ENCODE measurements at regions not wholly inside any gene's neighbourhood (a gene's known extent, or its start where the extent isn't known, plus 50 kb on each side); places are given as distances from the start of the nearest gene placed in this dataset.

DNA sequence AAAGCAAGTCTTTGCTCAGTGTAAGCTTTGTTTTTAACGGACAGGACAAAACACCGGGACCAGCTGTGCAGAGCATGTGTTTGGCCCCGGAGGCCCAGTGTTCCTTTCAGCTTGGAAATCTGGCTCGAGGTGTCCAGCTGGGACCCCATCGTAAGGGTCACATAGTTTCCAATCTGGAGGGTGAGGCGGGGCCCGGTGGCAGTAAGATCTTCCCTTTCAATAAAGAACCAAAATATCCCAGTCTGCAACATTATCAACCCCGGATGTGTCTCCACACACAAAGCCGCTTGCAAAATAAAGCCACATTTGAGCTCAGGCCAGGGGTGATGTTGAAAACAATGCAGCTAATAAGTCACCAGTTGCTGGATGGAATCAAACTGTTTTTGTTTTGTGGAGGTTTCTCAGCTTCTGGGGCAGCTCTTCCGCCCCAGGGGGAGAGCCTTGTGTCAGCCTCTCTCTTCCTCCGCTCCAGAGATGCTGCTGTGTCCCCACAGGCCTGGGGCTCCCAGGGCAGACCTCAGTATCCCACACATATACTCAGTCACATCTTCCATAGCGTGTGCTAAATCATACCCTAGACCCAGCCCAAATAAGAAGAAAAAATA is 138.6 kb upstream of the GLI2 start:
- peak overlapping the region; percentile 81 for H2AFZ ChIP-seq
- no peaks in the 10 kb centered on the region for H4K20me1 ChIP-seq (replicated peaks; ENCODE audit: insufficient read depth)
- DNase-seq (ENCODE audit: low spot score) (no peak), ATAC-seq (no peak)
- no peak overlapping the region for H3K4me3 ChIP-seq
- no peaks in the 10 kb centered on the region for H3K79me2 ChIP-seq (replicated peaks; ENCODE audit: insufficient read depth)
- TF ChIP-seq CREB1 (CRISPR knock-in tag; IDR thresholded peaks at IDR 0.05; ENCODE audit: low read depth): no peak
- no peak for TF ChIP-seq EZH2 (IDR thresholded peaks at IDR 0.05; ENCODE audit: low read depth, unreplicated experiment)
- TF ChIP-seq ZNF114 (CRISPR knock-in tag; IDR thresholded peaks at IDR 0.05): no peak
- TF ChIP-seq ETS1 (IDR thresholded peaks at IDR 0.05): no peak
- no peak for TF ChIP-seq NANOG (IDR thresholded peaks at IDR 0.05; ENCODE audit: borderline replicate concordance)
- TF ChIP-seq JUNB (IDR thresholded peaks at IDR 0.05; ENCODE audit: unreplicated experiment): no peak
- no peak for TF ChIP-seq ZNF331 (CRISPR knock-in tag; IDR thresholded peaks at IDR 0.05; ENCODE audit: low read depth)
- TF ChIP-seq STAT1 (IDR thresholded peaks at IDR 0.05; ENCODE audit: unreplicated experiment): no peak
- TF ChIP-seq EZH2phosphoT487 (IDR thresholded peaks at IDR 0.05; ENCODE audit: unreplicated experiment): no peak
- TF ChIP-seq, protein P1, sequence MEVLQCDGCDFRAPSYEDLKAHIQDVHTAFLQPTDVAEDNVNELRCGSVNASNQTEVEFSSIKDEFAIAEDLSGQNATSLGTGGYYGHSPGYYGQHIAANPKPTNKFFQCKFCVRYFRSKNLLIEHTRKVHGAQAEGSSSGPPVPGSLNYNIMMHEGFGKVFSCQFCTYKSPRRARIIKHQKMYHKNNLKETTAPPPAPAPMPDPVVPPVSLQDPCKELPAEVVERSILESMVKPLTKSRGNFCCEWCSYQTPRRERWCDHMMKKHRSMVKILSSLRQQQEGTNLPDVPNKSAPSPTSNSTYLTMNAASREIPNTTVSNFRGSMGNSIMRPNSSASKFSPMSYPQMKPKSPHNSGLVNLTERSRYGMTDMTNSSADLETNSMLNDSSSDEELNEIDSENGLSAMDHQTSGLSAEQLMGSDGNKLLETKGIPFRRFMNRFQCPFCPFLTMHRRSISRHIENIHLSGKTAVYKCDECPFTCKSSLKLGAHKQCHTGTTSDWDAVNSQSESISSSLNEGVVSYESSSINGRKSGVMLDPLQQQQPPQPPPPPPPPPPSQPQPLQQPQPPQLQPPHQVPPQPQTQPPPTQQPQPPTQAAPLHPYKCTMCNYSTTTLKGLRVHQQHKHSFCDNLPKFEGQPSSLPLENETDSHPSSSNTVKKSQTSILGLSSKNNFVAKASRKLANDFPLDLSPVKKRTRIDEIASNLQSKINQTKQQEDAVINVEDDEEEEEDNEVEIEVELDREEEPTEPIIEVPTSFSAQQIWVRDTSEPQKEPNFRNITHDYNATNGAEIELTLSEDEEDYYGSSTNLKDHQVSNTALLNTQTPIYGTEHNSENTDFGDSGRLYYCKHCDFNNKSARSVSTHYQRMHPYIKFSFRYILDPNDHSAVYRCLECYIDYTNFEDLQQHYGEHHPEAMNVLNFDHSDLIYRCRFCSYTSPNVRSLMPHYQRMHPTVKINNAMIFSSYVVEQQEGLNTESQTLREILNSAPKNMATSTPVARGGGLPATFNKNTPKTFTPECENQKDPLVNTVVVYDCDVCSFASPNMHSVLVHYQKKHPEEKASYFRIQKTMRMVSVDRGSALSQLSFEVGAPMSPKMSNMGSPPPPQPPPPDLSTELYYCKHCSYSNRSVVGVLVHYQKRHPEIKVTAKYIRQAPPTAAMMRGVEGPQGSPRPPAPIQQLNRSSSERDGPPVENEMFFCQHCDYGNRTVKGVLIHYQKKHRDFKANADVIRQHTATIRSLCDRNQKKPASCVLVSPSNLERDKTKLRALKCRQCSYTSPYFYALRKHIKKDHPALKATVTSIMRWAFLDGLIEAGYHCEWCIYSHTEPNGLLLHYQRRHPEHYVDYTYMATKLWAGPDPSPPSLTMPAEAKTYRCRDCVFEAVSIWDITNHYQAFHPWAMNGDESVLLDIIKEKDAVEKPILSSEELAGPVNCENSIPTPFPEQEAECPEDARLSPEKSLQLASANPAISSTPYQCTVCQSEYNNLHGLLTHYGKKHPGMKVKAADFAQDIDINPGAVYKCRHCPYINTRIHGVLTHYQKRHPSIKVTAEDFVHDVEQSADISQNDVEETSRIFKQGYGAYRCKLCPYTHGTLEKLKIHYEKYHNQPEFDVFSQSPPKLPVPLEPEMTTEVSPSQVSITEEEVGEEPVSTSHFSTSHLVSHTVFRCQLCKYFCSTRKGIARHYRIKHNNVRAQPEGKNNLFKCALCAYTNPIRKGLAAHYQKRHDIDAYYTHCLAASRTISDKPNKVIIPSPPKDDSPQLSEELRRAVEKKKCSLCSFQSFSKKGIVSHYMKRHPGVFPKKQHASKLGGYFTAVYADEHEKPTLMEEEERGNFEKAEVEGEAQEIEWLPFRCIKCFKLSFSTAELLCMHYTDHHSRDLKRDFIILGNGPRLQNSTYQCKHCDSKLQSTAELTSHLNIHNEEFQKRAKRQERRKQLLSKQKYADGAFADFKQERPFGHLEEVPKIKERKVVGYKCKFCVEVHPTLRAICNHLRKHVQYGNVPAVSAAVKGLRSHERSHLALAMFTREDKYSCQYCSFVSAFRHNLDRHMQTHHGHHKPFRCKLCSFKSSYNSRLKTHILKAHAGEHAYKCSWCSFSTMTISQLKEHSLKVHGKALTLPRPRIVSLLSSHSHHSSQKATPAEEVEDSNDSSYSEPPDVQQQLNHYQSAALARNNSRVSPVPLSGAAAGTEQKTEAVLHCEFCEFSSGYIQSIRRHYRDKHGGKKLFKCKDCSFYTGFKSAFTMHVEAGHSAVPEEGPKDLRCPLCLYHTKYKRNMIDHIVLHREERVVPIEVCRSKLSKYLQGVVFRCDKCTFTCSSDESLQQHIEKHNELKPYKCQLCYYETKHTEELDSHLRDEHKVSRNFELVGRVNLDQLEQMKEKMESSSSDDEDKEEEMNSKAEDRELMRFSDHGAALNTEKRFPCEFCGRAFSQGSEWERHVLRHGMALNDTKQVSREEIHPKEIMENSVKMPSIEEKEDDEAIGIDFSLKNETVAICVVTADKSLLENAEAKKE (CRISPR knock-in tag; IDR thresholded peaks at IDR 0.05): no peak
- no peak for TF ChIP-seq POLR2AphosphoS5 (IDR thresholded peaks at IDR 0.05; ENCODE audit: low read depth)
- TF ChIP-seq, protein P2, sequence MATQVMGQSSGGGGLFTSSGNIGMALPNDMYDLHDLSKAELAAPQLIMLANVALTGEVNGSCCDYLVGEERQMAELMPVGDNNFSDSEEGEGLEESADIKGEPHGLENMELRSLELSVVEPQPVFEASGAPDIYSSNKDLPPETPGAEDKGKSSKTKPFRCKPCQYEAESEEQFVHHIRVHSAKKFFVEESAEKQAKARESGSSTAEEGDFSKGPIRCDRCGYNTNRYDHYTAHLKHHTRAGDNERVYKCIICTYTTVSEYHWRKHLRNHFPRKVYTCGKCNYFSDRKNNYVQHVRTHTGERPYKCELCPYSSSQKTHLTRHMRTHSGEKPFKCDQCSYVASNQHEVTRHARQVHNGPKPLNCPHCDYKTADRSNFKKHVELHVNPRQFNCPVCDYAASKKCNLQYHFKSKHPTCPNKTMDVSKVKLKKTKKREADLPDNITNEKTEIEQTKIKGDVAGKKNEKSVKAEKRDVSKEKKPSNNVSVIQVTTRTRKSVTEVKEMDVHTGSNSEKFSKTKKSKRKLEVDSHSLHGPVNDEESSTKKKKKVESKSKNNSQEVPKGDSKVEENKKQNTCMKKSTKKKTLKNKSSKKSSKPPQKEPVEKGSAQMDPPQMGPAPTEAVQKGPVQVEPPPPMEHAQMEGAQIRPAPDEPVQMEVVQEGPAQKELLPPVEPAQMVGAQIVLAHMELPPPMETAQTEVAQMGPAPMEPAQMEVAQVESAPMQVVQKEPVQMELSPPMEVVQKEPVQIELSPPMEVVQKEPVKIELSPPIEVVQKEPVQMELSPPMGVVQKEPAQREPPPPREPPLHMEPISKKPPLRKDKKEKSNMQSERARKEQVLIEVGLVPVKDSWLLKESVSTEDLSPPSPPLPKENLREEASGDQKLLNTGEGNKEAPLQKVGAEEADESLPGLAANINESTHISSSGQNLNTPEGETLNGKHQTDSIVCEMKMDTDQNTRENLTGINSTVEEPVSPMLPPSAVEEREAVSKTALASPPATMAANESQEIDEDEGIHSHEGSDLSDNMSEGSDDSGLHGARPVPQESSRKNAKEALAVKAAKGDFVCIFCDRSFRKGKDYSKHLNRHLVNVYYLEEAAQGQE (IDR thresholded peaks at IDR 0.05; ENCODE audit: unreplicated experiment): no peak
- no peak for TF ChIP-seq CTCF (conservative IDR thresholded peaks at IDR 0.05; ENCODE audit: low read depth in 2 of 2)
- H3K4me1 ChIP-seq (ENCODE audit: insufficient read depth): peaks cover 11% of the 10 kb centered on the region
- Mint-ChIP-seq H3K27ac (no peak overlapping the region), H3K9me3 (peaks cover 4% of the 10 kb centered on the region; the same call in 1 of the 3 replicates), H3K27me3 (ENCODE audit: insufficient read depth, low read depth, poor library complexity) (peaks cover 17% of the 10 kb centered on the region), H3K4me1 (peaks cover 25% of the 10 kb centered on the region), H3K36me3 (ENCODE audit: low read depth) (no peaks in the 10 kb centered on the region), H3K4me3 (no peak overlapping the region)
- no peaks in the 10 kb centered on the region for H3K36me3 ChIP-seq (ENCODE audit: insufficient read depth)
- no peak overlapping the region for H3K27ac ChIP-seq (ENCODE audit: low read depth)
- H3K9me2 ChIP-seq (ENCODE audit: insufficient read depth): no peaks in the 10 kb centered on the region
- no peaks in the 10 kb centered on the region for H3F3A ChIP-seq (replicated peaks; ENCODE audit: low read depth)
- H3K4me2 ChIP-seq: no peak overlapping the region
- H3K27me3 ChIP-seq (ENCODE audit: insufficient read depth): no peaks in the 10 kb centered on the region
